ENCODE measurements at regions not wholly inside any gene's neighbourhood (a gene's known extent, or its start where the extent isn't known, plus 50 kb on each side); places are given as distances from the start of the nearest gene placed in this dataset.

DNA sequence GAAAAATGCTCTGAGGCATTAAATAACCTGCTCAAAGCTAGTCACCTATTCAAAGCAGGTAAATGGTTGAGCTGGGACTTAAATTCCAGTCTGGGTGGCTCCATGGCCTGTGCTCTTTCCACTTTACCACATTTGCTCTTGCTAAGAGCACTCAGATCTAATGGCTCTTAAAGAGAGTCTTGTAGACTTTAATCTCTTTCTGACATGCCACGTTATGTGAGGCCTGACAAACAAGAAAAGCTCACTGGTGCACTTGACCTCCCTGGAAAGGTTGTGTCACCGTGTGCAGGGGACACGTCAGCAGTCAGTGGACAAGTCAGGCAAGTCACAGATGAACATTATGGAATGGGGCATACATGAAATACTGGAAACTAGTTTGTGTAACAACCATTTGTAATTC is 129.9 kb upstream of the RPS23 start:
- CTCF ChIA-PET (ENCODE audit: partially characterized antibody) = interaction anchor here (0.7 kb wide), 2 partner anchors 279 to 817 kb away, joined by 3 to 4 read pairs; no protein-coding TSS in a partner anchor
- no peak for FAIRE-seq
- H3K56ac ChIP-seq (replicated peaks; ENCODE audit: insufficient read length, low read depth, low read length) = no peak overlapping the region

More for the DNA sequence above, 129.9 kb upstream of the RPS23 start:
- Histone ChIP-seq H4K8ac (ENCODE audit: extremely low read depth, insufficient read depth, low read length) (no peak overlapping the region), H3K27me3 (replicated peaks in 1 of 4; ENCODE audit: control insufficient read depth in 3 of 4, extremely low read depth in 1 of 4, insufficient read depth in 3 of 4, low read length in 3 of 4) (no peaks in the 10 kb centered on the region), H3K4me3 (ENCODE audit: extremely low read depth in 1 of 4, insufficient read depth in 2 of 4, low read depth in 3 of 4, low read length in 4 of 4) (no peak overlapping the region), H4K5ac (ENCODE audit: insufficient read length, low read depth, low read length) (no peak overlapping the region), H3K9ac (replicated peaks in 1 of 4; ENCODE audit: extremely low read depth in 1 of 4, low read depth in 3 of 4, low read length in 3 of 4) (no peak overlapping the region), H3K23ac (ENCODE audit: insufficient read length) (no peak overlapping the region), H2AFZ (ENCODE audit: low read length) (no peak overlapping the region; the same call in 1 of the 2 replicates), H3K9me3 (ENCODE audit: insufficient read depth in 2 of 2, low read depth in 1 of 2, low read length in 1 of 2) (peaks cover 4% of the 10 kb centered on the region in 2 experiments; a peak in 1 of 4 replicates), H3K4me1 (replicated peaks in 1 of 4; ENCODE audit: control insufficient read depth in 3 of 4, insufficient read depth in 4 of 4, low read length in 3 of 4) (peaks cover 0 to 11% (median 10%) of the 10 kb centered on the region in 4 experiments; a peak in 4 of 7 replicates), H3K79me1 (ENCODE audit: low read depth, low read length) (no peaks in the 10 kb centered on the region), H2AK5ac (ENCODE audit: low read depth, low read length) (peak overlapping the region; percentile 33; the same call in 1 of the 2 replicates), H3K4me2 (ENCODE audit: insufficient read depth in 1 of 2, low read depth in 2 of 2, low read length in 2 of 2) (no peak overlapping the region), H4K91ac (replicated peaks; ENCODE audit: insufficient read length, low read length) (no peak overlapping the region), H3K4ac (replicated peaks; ENCODE audit: insufficient read length, low read depth, low read length) (no peak overlapping the region), H2BK20ac (ENCODE audit: low read length) (no peak overlapping the region), H2BK15ac (ENCODE audit: low read length) (no peak overlapping the region), H2BK120ac (replicated peaks; ENCODE audit: low read depth, low read length) (no peak overlapping the region), H4K20me1 (replicated peaks in 1 of 2; ENCODE audit: control insufficient read depth in 1 of 2, insufficient read depth in 2 of 2, low read length in 2 of 2) (no peaks in the 10 kb centered on the region), H2BK5ac (ENCODE audit: low read depth, low read length) (no peak overlapping the region), H2BK12ac (ENCODE audit: low read depth, low read length) (no peak overlapping the region), H3K14ac (ENCODE audit: insufficient read length) (no peak overlapping the region), H3K23me2 (ENCODE audit: low read depth, low read length) (no peaks in the 10 kb centered on the region), H3K18ac (ENCODE audit: extremely low read depth, low read length) (no peak overlapping the region), H3K79me2 (ENCODE audit: control insufficient read depth in 1 of 2, insufficient read depth in 2 of 2, low read length in 2 of 2) (no peaks in the 10 kb centered on the region), H3K36me3 (ENCODE audit: control insufficient read depth in 2 of 4, insufficient read depth in 4 of 4, low read length in 3 of 4) (no peaks in the 10 kb centered on the region; a peak in 1 of 8 replicates), H3K27ac (ENCODE audit: low read depth, low read length) (no peak overlapping the region)
- TF ChIP-seq RFX5 (IDR thresholded peaks at IDR 0.05; ENCODE audit: borderline replicate concordance, low read depth, low read length) = no peak
- no peak for TF ChIP-seq TCF12 (IDR thresholded peaks at IDR 0.05; ENCODE audit: low read depth, low read length)
- TF ChIP-seq GTF2F1 (IDR thresholded peaks at IDR 0.05; ENCODE audit: borderline replicate concordance, low read depth, low read length) = no peak
- TF ChIP-seq BCL11A (IDR thresholded peaks at IDR 0.05; ENCODE audit: low read depth in 2 of 2, low read length in 2 of 2) = no peak
- no peak for TF ChIP-seq SRF (IDR thresholded peaks at IDR 0.05; ENCODE audit: low read depth, low read length)
- TF ChIP-seq ZNF274 (IDR thresholded peaks at IDR 0.05; ENCODE audit: borderline replicate concordance, extremely low read depth, low read length) = no peak
- TF ChIP-seq SAP30 (IDR thresholded peaks at IDR 0.05; ENCODE audit: insufficient read depth, insufficient replicate concordance, low read length) = no peak
- POLR2A ChIA-PET (ENCODE audit: partially characterized antibody) = no interaction called here
- no peak for DNase-seq (ENCODE audit: low read depth in 1 of 2, low spot score in 2 of 2)
- WGBS, 2 experiments (ENCODE audit: extremely low coverage in 1 of 2, insufficient coverage in 1 of 2, insufficient read length in 1 of 2, insufficient replicate concordance in 2 of 2, low coverage in 1 of 2, low lambda C conversion rate in 2 of 2, missing lambda C conversion rate in 1 of 2) = 97% methylated on average over 3 of the region's 3 CpGs; no CpG with 5 or more reads in 1 of the 2 experiments

Measured in H1 (cell line).